K562 (cell line): ENCODE measurements at regions not wholly inside any gene's neighbourhood (a gene's known extent, or its start where the extent isn't known, plus 50 kb on each side); places are given as distances from the start of the nearest gene placed in this dataset.

ENCODE experiments used
- TARDBP ChIP-seq: fragments of 450-650 bp; IDR thresholded peaks from 2 replicates; pipeline ENCODE4 v1.6.1; 2016
- TBL1XR1 ChIP-seq, 2 experiments: IDR thresholded peaks; 2 replicates each; pipeline ENCODE4 v1.6.1; 2012; ENCODE audit warnings: improper control_type of control experiment in 2 of 2, low read length in 2 of 2, mild to moderate bottlenecking in 1 of 2

DNA sequence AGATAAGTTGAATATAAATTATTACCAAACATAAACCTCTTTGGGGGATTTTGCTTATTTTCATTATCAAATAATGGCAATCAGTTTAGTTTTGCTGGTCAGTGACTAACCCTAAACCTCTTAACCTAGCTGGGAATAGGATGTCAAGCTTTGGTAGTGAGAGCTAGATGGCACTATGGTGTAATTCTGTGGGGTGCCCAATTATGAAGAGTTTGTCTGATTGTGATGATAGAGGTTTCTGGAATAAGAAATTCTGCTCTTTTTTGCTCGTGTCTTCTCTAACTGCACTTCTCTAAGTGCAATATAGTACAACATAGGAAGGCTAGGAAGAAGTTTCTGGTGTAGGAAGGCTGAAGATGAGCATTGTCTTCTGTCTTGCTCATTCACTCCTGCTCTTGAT, 59.8 kb downstream of the XCL1 start:
- TF ChIP-seq TBL1XR1 (IDR thresholded peaks at IDR 0.05; ENCODE audit: low read length in 2 of 2) (no peak), TARDBP (no peak)
